Fibroblast of skin of back (primary cell): ENCODE measurements at regions not wholly inside any gene's neighbourhood (a gene's known extent, or its start where the extent isn't known, plus 50 kb on each side); places are given as distances from the start of the nearest gene placed in this dataset.
A peak's percentile ranks its signal among the peaks of the same experiment; 100 is the strongest.

ENCODE experiments used
- DNase-seq: peaks from one replicate; pipeline ENCODE4 v3.0.0-alpha.2; 2013

DNA sequence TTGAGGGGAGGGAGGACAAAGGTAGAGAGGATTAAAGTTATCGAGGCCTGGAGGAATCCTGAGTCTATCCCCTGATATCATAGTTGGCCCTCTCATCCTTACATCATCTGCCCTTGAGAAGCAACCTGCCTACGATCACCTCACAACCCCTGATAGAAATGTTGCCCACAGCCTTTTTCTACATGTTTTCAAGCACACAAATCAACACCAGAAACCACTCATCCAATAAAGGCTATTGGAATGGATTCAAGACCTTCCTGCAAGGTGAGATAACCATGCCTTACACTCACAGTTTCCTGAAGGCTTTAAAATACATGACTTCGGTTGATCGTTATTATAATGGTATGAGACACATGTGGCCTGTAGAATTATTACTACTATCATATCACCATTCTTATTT is 175.7 kb upstream of the EGLN3 start:
- DNase-seq: no peak

- DNase-seq: no peak
These were observed 173.7 kb upstream of the EGLN3 start for GRCh38 chr14:34124585-34124984.

GRCh38 chr14:34122650-34123049 is 171.8 kb upstream of the EGLN3 start:
- DNase-seq: no peak

DNA sequence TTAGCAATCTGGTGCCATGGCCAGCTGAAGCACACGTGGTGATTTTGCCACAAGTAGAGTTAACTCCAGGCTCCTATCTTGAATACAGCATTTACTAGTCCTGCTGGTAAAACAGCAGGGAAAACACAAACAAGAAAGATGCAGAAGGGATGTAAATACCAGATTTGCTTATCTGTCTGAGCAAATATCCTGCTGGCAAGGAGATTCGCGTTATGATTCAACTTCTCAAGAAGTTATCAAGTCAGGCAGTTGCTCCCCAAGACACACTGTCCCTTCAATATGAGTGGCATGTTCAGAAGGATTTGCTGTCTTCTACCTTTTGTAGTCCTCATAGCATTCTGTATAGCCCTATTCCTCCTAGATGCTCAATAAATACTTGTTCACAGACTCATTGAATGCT is 171.2 kb upstream of the EGLN3 start:
- DNase-seq: no peak

- DNase-seq: no peak
These were observed 169.5 kb upstream of the EGLN3 start for GRCh38 chr14:34120185-34120977.

- DNase-seq: no peak
These were observed 168.4 kb upstream of the EGLN3 start for GRCh38 chr14:34119107-34119858.

GRCh38 chr14:34113991-34114390 is 163.1 kb upstream of the EGLN3 start:
- DNase-seq: no peak

DNA sequence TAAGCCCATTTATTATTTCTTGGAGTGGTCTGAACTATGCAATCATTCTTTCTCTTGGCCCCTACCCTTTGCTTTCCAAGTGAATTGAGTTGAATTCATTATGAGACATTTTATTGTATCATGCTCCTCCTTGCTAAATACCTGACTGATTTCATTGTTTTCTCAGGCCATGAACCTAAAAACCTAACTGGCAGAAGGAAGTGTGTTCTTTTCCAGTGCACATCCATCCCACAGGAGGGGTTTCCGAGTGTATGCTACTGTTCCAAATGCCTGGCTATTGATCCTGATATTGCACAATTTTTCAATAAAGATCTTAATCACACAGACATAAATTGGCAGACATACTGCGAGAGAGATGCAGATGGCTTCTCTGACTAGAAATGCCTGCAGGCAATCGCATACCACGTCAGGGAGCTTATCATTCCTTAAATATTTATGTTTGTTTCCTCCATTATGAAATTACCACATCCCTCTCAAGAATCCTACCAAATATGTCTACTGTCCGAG is 162.2 kb upstream of the EGLN3 start:
- peak; percentile 77 for DNase-seq

- DNase-seq: peak; percentile 2
These were observed 161.1 kb upstream of the EGLN3 start for GRCh38 chr14:34111953-34112352.

DNA sequence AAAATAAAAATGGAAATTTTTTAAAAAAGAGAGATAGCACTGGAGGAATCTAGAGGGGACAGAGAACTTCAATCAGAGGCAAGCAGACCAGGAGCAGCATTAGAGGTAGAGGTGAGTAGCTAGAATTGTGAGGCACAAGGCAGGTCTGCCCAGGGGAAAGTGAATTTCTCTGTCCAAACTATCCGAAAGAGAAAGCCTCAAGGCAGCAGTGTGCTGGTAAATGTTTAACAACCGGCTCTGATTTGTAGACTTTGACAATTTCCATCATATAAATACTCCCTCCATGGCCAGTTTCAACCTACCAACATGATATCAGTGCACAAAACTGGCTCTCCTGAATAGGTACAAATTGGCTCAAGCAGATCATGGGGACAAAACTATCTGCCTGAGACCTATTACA is 160.6 kb upstream of the EGLN3 start:
- no peak for DNase-seq

GRCh38 chr14:34110531-34110930 is 159.7 kb upstream of the EGLN3 start:
- DNase-seq: peak; percentile 11

- DNase-seq: no peak
These were observed 156.6 kb upstream of the EGLN3 start for GRCh38 chr14:34107441-34107840.

DNA sequence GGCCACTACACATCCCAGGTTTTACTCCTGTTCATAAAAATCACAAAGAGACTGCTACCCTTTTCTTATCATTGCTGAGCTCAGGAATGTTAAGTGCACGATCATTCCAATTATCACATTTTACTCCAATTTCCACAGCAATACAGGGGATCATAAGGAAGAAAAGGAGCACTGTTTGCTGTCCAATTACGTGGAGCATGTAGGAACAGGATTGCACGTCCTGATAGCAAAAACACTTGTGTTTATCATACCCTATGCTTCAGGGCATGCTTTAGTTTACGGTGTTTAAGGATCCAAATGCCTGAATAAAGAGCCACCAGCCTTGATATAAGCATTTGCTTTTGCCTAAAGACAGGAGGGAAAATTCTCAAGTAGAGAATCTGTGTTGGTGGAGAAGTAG is 155.4 kb upstream of the EGLN3 start:
- no peak for DNase-seq

DNA sequence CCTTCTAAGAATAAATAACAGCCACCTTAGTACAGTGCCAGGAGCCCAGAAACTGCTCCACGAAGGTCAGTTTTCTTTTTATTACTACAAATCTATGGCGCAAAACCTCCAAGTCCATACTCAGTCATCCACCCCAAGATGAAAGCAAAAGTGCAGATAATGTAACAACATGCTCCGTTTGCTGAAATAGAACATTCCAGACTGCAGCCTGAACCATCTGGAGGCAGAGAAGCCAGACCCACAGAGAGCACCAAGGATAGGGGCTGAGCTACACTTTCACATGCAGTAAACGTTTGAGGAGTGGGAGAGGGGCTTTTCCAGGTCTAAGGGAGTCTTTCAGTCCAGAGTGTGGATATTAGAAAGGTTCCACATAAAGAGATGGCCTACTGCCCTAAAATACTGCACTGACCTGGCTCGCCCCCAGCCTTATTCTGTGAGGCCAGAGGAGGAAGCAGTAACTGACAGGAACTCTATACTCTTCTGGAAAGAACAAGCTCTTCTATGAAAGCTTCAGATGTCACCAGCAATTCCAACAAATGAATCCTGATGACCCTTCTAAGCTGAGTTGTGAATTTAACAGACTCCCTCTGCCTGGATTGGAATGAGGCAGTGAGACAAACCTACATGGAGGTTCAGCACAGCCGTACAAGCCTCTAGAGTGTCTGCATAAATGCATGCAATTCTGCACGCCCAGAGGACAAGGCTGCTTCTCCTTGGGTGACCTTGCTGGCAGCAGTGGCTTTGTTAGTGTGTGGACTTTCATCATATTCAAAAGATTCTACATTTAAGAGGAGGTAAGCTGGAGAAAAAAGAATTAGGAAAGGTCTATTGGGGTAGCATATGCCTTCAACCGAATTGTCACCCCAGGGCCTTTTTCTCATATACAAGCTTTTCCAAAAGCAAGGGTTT is 153.9 kb upstream of the EGLN3 start:
- no peak for DNase-seq

DNA sequence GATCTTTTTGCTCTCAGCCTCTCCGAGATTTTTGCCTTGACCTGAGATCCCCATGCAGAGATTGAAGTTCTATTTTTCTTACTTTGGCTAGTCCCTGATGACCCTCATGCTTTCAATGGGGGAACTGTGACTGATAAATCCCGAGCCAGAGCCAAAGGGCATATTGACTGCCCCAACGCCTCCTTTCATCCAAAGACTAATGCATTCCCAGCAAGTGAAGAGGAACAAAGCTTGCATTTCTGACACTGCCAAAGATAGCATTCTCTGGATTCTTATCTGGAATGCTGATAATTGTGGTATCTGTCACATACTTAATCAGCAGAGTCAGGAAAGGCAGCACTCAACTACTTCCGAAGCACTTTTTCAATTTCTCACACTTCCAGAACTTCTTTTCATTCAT is 152.3 kb upstream of the EGLN3 start:
- DNase-seq: peak; percentile 4

GRCh38 chr14:34099635-34100034 is 148.8 kb upstream of the EGLN3 start:
- DNase-seq: no peak

- DNase-seq: no peak
These were observed 148.1 kb upstream of the EGLN3 start for GRCh38 chr14:34098985-34099349.

DNA sequence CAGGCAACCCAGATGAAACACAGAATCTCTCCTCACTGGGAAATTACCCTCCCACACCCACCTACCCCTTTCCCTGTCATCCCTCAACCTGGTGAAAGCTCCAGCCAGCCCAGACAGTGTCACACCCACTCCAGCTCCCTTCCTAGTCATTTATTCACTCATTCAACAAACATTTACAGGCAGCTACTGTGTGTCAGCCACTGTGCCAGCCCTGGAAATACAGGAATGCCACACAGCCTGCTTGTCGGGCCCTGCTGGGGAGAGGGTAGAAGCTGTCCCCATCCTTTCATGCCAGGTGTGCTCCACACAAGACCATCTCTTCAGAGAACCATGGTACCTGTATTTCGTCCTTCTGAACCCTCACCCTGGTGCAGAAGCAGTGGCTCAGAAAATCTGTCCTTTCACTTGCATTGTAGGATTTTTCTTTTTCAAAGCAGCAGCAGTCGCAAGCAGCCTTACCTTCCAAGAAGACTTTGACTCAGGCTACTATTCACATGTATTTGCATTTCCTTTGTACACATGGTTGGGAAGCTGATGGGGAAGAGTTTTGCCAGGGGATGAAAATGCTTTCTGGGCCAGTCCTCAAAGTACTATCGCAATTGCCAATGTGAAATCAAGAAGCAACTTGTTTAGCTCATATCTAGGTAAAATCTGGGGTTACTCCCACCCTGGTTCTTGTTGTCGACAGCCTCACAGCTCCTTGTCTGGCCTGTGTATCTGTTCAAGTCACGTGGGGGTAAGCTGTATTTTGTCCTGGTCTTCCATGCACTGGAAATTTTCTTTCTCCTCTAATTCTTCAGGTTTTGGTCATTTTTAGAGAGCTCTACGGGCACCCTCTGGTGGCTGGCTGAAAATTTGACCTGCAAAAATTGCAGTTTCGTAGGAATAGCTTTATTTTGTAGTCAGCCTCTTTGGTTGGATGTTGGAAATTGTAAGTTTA is 147.4 kb upstream of the EGLN3 start:
- peak; percentile 33 for DNase-seq

DNA sequence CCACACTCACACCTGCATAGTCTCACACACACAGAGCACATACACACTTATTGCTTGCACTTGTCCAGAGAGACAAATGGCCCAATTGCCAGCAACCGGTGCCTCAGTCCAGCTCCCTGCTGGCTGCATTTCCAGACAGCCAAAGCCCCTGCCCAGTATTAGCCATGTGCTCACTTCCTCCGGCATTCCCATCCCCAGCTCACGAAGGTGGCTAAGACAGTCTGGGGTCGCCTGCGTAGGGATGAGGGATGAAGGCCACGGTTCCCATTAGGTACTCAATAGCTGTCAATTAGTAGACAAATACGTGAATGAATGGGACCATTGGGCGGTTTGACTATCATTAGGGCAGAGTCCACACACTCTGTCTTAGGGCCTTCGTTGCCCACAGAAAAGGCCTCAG is 146.8 kb upstream of the EGLN3 start:
- no peak for DNase-seq

GRCh38 chr14:34094384-34094783 is 143.5 kb upstream of the EGLN3 start:
- DNase-seq: no peak

GRCh38 chr14:34093883-34094282 is 143.0 kb upstream of the EGLN3 start:
- no peak for DNase-seq

GRCh38 chr14:34090451-34090850 is 139.6 kb upstream of the EGLN3 start:
- DNase-seq: no peak
